ENCODE measurements at regions not wholly inside any gene's neighbourhood (a gene's known extent, or its start where the extent isn't known, plus 50 kb on each side); places are given as distances from the start of the nearest gene placed in this dataset.
A peak's percentile ranks its signal among the peaks of the same experiment; 100 is the strongest.

DNA sequence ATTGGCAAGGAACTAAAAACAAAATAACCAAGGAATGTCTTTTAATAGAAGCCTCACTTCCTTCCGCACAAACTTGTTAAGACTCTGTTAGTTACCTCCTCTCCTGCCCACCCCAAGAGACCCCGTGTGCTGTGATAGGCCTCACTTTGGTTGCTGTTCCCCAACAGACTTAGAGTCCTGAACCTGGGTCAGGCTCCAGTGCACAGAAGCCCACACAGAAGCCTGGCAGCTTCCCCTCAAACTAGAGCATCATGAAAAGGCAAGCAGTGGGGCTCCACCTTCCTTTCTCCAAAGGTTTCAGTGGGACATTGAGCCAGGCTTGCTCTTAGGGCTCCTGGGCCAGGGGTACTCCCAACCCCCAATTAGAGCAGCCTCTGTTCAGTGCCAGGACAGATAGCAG lies 230.5 kb downstream of the ESM1 start:
- no peak for DNase-seq (ENCODE audit: low read depth)
- no peak for FAIRE-seq
- Histone ChIP-seq H3K36me3 (ENCODE audit: control insufficient read depth, insufficient read depth, low read length) (no peaks in the 10 kb centered on the region), H3K4me3 (ENCODE audit: low read depth, low read length) (no peak overlapping the region), H3K27me3 (ENCODE audit: control insufficient read depth, insufficient read depth, low read length) (no peaks in the 10 kb centered on the region)
- TF ChIP-seq, protein P1, sequence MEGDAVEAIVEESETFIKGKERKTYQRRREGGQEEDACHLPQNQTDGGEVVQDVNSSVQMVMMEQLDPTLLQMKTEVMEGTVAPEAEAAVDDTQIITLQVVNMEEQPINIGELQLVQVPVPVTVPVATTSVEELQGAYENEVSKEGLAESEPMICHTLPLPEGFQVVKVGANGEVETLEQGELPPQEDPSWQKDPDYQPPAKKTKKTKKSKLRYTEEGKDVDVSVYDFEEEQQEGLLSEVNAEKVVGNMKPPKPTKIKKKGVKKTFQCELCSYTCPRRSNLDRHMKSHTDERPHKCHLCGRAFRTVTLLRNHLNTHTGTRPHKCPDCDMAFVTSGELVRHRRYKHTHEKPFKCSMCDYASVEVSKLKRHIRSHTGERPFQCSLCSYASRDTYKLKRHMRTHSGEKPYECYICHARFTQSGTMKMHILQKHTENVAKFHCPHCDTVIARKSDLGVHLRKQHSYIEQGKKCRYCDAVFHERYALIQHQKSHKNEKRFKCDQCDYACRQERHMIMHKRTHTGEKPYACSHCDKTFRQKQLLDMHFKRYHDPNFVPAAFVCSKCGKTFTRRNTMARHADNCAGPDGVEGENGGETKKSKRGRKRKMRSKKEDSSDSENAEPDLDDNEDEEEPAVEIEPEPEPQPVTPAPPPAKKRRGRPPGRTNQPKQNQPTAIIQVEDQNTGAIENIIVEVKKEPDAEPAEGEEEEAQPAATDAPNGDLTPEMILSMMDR (IDR thresholded peaks at IDR 0.05; ENCODE audit: insufficient read depth, low read length, severe bottlenecking): no peak

DNA sequence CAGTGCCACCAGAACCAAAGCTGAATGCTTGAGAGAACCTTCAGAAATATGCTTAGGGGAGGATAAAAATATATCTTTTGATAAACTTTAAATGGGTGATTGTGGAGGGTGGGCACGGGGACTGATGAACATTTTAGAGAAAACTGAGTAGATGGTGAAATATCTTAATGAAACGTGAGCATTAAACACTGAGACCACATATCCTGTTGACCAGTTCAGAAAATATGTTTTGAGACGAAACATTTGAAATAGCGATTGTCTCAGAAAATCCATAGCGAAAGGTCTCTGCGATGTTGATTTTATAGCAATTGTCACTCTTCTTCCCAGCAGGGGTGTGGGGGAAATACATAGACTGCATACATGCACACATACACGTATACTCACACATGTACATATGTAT lies 231.0 kb downstream of the ESM1 start:
- TF ChIP-seq, protein P1 (IDR thresholded peaks at IDR 0.05; ENCODE audit: insufficient read depth, low read length, severe bottlenecking): no peak

DNA sequence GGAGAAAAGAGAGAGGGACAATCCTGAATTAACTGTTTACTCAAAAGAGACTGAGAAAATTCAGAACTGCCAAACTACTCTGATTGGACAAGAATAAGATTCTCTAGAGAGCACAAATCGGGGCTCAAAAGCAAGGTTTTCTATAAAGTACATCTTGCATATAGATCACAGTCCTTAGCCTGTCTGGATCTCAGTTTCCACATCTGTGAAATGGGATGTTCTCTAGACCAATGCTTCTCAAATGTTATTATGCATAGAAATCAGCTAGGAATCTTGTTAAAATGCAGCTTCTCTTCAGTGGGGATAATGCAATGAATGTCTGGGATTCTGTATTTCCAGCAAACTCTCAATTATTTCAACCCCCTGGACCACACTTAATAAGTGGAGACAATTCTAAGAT lies 231.6 kb downstream of the ESM1 start:
- DNase-seq (ENCODE audit: low read depth): no peak
- TF ChIP-seq, protein P1 (IDR thresholded peaks at IDR 0.05; ENCODE audit: insufficient read depth, low read length, severe bottlenecking): no peak
- Histone ChIP-seq H3K4me3 (ENCODE audit: low read depth, low read length) (no peak overlapping the region), H3K27me3 (ENCODE audit: control insufficient read depth, insufficient read depth, low read length) (no peaks in the 10 kb centered on the region), H3K36me3 (ENCODE audit: control insufficient read depth, insufficient read depth, low read length) (no peaks in the 10 kb centered on the region)
- no peak for FAIRE-seq

More for the DNA sequence above, 231.0 kb downstream of the ESM1 start:
- FAIRE-seq (no peak), DNase-seq (ENCODE audit: low read depth) (no peak)
- Histone ChIP-seq H3K4me3 (ENCODE audit: low read depth, low read length) (no peak overlapping the region), H3K27me3 (ENCODE audit: control insufficient read depth, insufficient read depth, low read length) (no peaks in the 10 kb centered on the region), H3K36me3 (ENCODE audit: control insufficient read depth, insufficient read depth, low read length) (no peaks in the 10 kb centered on the region)

GRCh38 chr5:54753034-54753433 lies 232.4 kb downstream of the ESM1 start:
- H3K36me3 ChIP-seq (ENCODE audit: control insufficient read depth, insufficient read depth, low read length): no peaks in the 10 kb centered on the region
- H3K27me3 ChIP-seq (ENCODE audit: control insufficient read depth, insufficient read depth, low read length): no peaks in the 10 kb centered on the region
- DNase-seq (ENCODE audit: low read depth): peak; percentile 42
- FAIRE-seq: no peak
- H3K4me3 ChIP-seq (ENCODE audit: low read depth, low read length): no peak overlapping the region
- TF ChIP-seq, protein P1 (IDR thresholded peaks at IDR 0.05; ENCODE audit: insufficient read depth, low read length, severe bottlenecking): no peak

- H3K27me3 ChIP-seq (ENCODE audit: control insufficient read depth, insufficient read depth, low read length): no peaks in the 10 kb centered on the region
- TF ChIP-seq, protein P1 (IDR thresholded peaks at IDR 0.05; ENCODE audit: insufficient read depth, low read length, severe bottlenecking): no peak
- no peak overlapping the region for H3K4me3 ChIP-seq (ENCODE audit: low read depth, low read length)
- FAIRE-seq (no peak), DNase-seq (ENCODE audit: low read depth) (no peak)
- H3K36me3 ChIP-seq (ENCODE audit: control insufficient read depth, insufficient read depth, low read length): no peaks in the 10 kb centered on the region
Observed at GRCh38 chr5:54748527-54748926, 231.0 kb downstream of the SNX18 start.

- no peak for FAIRE-seq
- H3K36me3 ChIP-seq (ENCODE audit: control insufficient read depth, insufficient read depth, low read length): no peaks in the 10 kb centered on the region
- DNase-seq (ENCODE audit: low read depth): no peak
- no peak overlapping the region for H3K4me3 ChIP-seq (ENCODE audit: low read depth, low read length)
- no peaks in the 10 kb centered on the region for H3K27me3 ChIP-seq (ENCODE audit: control insufficient read depth, insufficient read depth, low read length)
- TF ChIP-seq, protein P1 (IDR thresholded peaks at IDR 0.05; ENCODE audit: insufficient read depth, low read length, severe bottlenecking): no peak
Observed at GRCh38 chr5:54746777-54747398, 229.3 kb downstream of the SNX18 start.

Data from bronchial epithelial cell (primary cell).